Hepatocyte (in vitro differentiated cells): ENCODE measurements at regions not wholly inside any gene's neighbourhood (a gene's known extent, or its start where the extent isn't known, plus 50 kb on each side); places are given as distances from the start of the nearest gene placed in this dataset.

ENCODE experiments used
- EZH2 ChIP-seq: fragments of 200-600 bp; sonication (generic); IDR thresholded peaks from 2 replicates; pipeline ENCODE4 v1.6.1; 2016; ENCODE audit warnings: antibody characterized with exemption, mild to moderate bottlenecking, borderline replicate concordance
- EZH2phosphoT487 ChIP-seq: fragments of 200-600 bp; sonication (generic); IDR thresholded peaks from one replicate; pipeline ENCODE4 v1.6.1; 2018; ENCODE audit warnings: antibody characterized with exemption, mild to moderate bottlenecking, low read depth, moderate library complexity; ENCODE audit not compliant: unreplicated experiment, severe bottlenecking
- TF ChIP-seq, protein P1 (sequence below): fragments of 200-600 bp; sonication (generic); IDR thresholded peaks from 2 replicates; pipeline ENCODE4 v1.5.1; 2016; ENCODE audit warnings: antibody characterized with exemption, mild to moderate bottlenecking; ENCODE audit not compliant: poor library complexity

DNA sequence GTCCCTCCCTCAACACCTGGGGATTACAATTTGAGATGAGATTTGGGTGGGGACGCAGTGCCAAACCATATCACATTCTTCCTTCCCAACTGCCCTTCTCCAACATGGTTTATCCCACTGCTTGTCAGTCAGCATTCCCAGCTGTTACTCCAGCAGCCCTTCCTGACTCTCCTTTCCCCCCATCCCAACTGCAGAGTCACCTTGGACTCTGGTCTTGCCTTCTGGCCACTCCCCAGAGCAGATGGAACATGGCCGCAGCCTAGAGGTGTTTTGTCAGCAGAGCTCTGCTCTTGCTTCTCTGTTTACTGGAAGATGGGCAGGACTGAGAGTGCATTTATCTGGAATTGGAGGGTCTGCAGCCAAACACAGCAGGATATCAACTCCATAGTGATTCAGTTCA is 51.2 kb upstream of the MEX3C start:
- TF ChIP-seq, protein P1, sequence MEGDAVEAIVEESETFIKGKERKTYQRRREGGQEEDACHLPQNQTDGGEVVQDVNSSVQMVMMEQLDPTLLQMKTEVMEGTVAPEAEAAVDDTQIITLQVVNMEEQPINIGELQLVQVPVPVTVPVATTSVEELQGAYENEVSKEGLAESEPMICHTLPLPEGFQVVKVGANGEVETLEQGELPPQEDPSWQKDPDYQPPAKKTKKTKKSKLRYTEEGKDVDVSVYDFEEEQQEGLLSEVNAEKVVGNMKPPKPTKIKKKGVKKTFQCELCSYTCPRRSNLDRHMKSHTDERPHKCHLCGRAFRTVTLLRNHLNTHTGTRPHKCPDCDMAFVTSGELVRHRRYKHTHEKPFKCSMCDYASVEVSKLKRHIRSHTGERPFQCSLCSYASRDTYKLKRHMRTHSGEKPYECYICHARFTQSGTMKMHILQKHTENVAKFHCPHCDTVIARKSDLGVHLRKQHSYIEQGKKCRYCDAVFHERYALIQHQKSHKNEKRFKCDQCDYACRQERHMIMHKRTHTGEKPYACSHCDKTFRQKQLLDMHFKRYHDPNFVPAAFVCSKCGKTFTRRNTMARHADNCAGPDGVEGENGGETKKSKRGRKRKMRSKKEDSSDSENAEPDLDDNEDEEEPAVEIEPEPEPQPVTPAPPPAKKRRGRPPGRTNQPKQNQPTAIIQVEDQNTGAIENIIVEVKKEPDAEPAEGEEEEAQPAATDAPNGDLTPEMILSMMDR, result no peak
- TF ChIP-seq EZH2 (no peak), EZH2phosphoT487 (no peak)
